Right ventricle myocardium superior (tissue), 1 donor: ENCODE measurements at regions not wholly inside any gene's neighbourhood (a gene's known extent, or its start where the extent isn't known, plus 50 kb on each side); places are given as distances from the start of the nearest gene placed in this dataset.

Source experiments
- ATAC-seq: fragments of 200-7000 bp; cut with Tn5 transposase; one replicate; pipeline ENCODE4 v1.9.1; 2020; ENCODE audit warnings: mild to moderate bottlenecking; ENCODE audit not compliant: poor library complexity
- DNase-seq: peaks from one replicate; pipeline ENCODE4 v3.0.0-alpha.2; 2020
- intact Hi-C: fragments of 100-400 bp; cut with DNase I; formaldehyde crosslinking; loops from one replicate; pipeline ENCODE4 v1.11.2; 2022
- donor health status: DM: no; HTN: yes; CAD: no; lungs with severe emphysema.

- no peak for ATAC-seq
- DNase-seq = no peak
- intact Hi-C loops = no loop called here
Measured at GRCh38 chr2:176521878-176522670, 252.8 kb downstream of the MTX2 start.

- ATAC-seq (peak; percentile 74), DNase-seq (no peak)
- intact Hi-C loops = no loop called here
Measured at GRCh38 chr2:176525086-176525485, 255.8 kb downstream of the MTX2 start.

- DNase-seq = no peak
- intact Hi-C loops = no loop called here
- peak; percentile 67 for ATAC-seq
Measured at GRCh38 chr2:176526995-176527901, 258.0 kb downstream of the MTX2 start.

GRCh38 chr2:176531608-176532007 is 262.4 kb downstream of the MTX2 start:
- DNase-seq = no peak
- ATAC-seq = no peak
- intact Hi-C loops = no loop called here

- no peak for ATAC-seq
- intact Hi-C loops = no loop called here
- no peak for DNase-seq
Measured at GRCh38 chr2:176533505-176534193, 264.4 kb downstream of the MTX2 start.

GRCh38 chr2:176534798-176535466 is 265.7 kb downstream of the MTX2 start:
- ATAC-seq (peak; percentile 31), DNase-seq (no peak)
- intact Hi-C loops = no loop called here

GRCh38 chr2:176535467-176536113 is 266.3 kb downstream of the MTX2 start:
- DNase-seq (no peak), ATAC-seq (peak; percentile 27)
- intact Hi-C loops = no loop called here

- intact Hi-C loops = no loop called here
- ATAC-seq = no peak
- no peak for DNase-seq
Measured at GRCh38 chr2:176536439-176537133, 267.3 kb downstream of the MTX2 start.

GRCh38 chr2:176537932-176538331 is 268.7 kb downstream of the MTX2 start:
- ATAC-seq = no peak
- intact Hi-C loops = no loop called here
- DNase-seq = no peak

GRCh38 chr2:176540995-176541394 is 271.8 kb downstream of the MTX2 start:
- intact Hi-C loops = no loop called here
- ATAC-seq (no peak), DNase-seq (no peak)

GRCh38 chr2:176542476-176542875 is 273.2 kb downstream of the MTX2 start:
- intact Hi-C loops = no loop called here

GRCh38 chr2:176544557-176544956 is 275.3 kb downstream of the MTX2 start:
- DNase-seq (no peak), ATAC-seq (no peak)
- intact Hi-C loops = no loop called here

More at GRCh38 chr2:176542476-176542875, 273.2 kb downstream of the MTX2 start:
- ATAC-seq = no peak
- DNase-seq = no peak

GRCh38 chr2:176544991-176545956 is 276.0 kb downstream of the MTX2 start:
- intact Hi-C loops = no loop called here
- no peak for ATAC-seq
- DNase-seq = no peak

- intact Hi-C loops = no loop called here
- no peak for DNase-seq
- no peak for ATAC-seq
Measured at GRCh38 chr2:176546550-176546949, 277.3 kb downstream of the MTX2 start.

- peak; percentile 61 for ATAC-seq
- DNase-seq = no peak
- intact Hi-C loops = loop anchor here (5.0 kb wide), 2 partner anchors 95 to 410 kb away; no protein-coding TSS in a partner anchor
Measured at GRCh38 chr2:176552501-176553135, 283.4 kb downstream of the MTX2 start.

- DNase-seq (peak; percentile 81), ATAC-seq (peak; percentile 92)
- intact Hi-C loops = loop anchor here (5.0 kb wide), 2 partner anchors 96 to 411 kb away; no protein-coding TSS in a partner anchor
Measured at GRCh38 chr2:176553685-176554100, 284.5 kb downstream of the MTX2 start.
